Endothelial cell of umbilical vein (primary cell): ENCODE measurements at regions not wholly inside any gene's neighbourhood (a gene's known extent, or its start where the extent isn't known, plus 50 kb on each side); places are given as distances from the start of the nearest gene placed in this dataset.

Experiments
- BruUV-seq: library from RNA; stranded (reverse); fragments of 400-500 nt; replicated peaks from 2 replicates; lab custom pipeline; 2021; lab: Mats Ljungman, UMichigan
- CTCF ChIA-PET: fragments of 300-600, 350-600 bp; sonication (Branson Sonifier 250); formaldehyde crosslinking; loops from one replicate; lab custom pipeline; 2021; ENCODE audit warnings: antibody characterized with exemption, inconsistent platforms; lab: Charles Lee
- POLR2A ChIA-PET: fragments of 300-600, 350-600 bp; sonication (Branson Sonifier 250); formaldehyde crosslinking; loops from one replicate; lab custom pipeline; 2021; ENCODE audit warnings: antibody characterized with exemption, inconsistent platforms; lab: Charles Lee
- DNase-seq: peaks from one replicate; pipeline ENCODE4 v3.0.0-alpha.2; 2011; ENCODE audit warnings: low read depth, low spot score
- FAIRE-seq: peaks from 2 replicates; lab custom pipeline; 2011; peaks lifted over from hg19 to GRCh38; lab: Jason Lieb, UNC
- H2AFZ ChIP-seq: 2 replicates; pipeline ENCODE4 v1.6.0; 2012; ENCODE audit warnings: low read depth, low read length, control low read depth, inconsistent platforms
- H3K27ac ChIP-seq: 2 replicates; pipeline ENCODE4 v1.5.1; 2011; ENCODE audit warnings: low read depth, mild to moderate bottlenecking, control low read depth, low read length, moderate library complexity; ENCODE audit not compliant: insufficient read depth
- H3K27me3 ChIP-seq, 2 experiments: 2 replicates each; pipeline versions ENCODE4 v1.6.0 to v1.6.1; 2011; ENCODE audit warnings: low read length in 2 of 2, mixed read lengths in 1 of 2; ENCODE audit not compliant: control insufficient read depth in 2 of 2, insufficient read depth in 2 of 2
- H3K36me3 ChIP-seq, 2 experiments: 2 replicates in 1 of 2; 3 replicates in 1 of 2; pipeline ENCODE4 v1.5.1; 2011; ENCODE audit warnings: low read length in 2 of 2, mild to moderate bottlenecking in 1 of 2, moderate library complexity in 1 of 2; ENCODE audit not compliant: control insufficient read depth in 2 of 2, insufficient read depth in 2 of 2; ENCODE audit errors: extremely low read depth in 1 of 2
- H3K4me1 ChIP-seq: 3 replicates; pipeline ENCODE4 v1.5.1; 2011; ENCODE audit warnings: mild to moderate bottlenecking, low read length; ENCODE audit not compliant: control insufficient read depth, insufficient read depth; ENCODE audit errors: extremely low read depth
- H3K4me2 ChIP-seq: 2 replicates; pipeline ENCODE4 v1.6.1; 2011; ENCODE audit warnings: low read length, control low read depth, mixed read lengths; ENCODE audit not compliant: insufficient read depth
- H3K4me3 ChIP-seq, 3 experiments: fragments of 200-600 bp in 1 of 3; sonication (generic), shearing (Covaris generic) in 1 of 3; replicated peaks in 1 of 3; 2 replicates each; pipeline ENCODE4 v1.5.1; 2011 to 2016; ENCODE audit warnings: control low read depth in 3 of 3, low read length in 3 of 3, mild to moderate bottlenecking in 2 of 3, inconsistent platforms in 1 of 3, low read depth in 1 of 3, moderate library complexity in 1 of 3; ENCODE audit not compliant: insufficient read depth in 1 of 3
- H3K79me2 ChIP-seq: 2 replicates; pipeline ENCODE4 v1.6.0; 2012; ENCODE audit warnings: low read length, inconsistent platforms; ENCODE audit not compliant: control insufficient read depth, insufficient read depth
- H3K9ac ChIP-seq: replicated peaks from 2 replicates; pipeline ENCODE3; 2011; ENCODE audit warnings: low read length, control low read depth; ENCODE audit not compliant: insufficient read depth; ENCODE audit errors: extremely low read depth
- H3K9me1 ChIP-seq: replicated peaks from 3 replicates; pipeline ENCODE4 v1.6.0; 2011; ENCODE audit warnings: mild to moderate bottlenecking, low read length; ENCODE audit not compliant: control insufficient read depth, insufficient read depth; ENCODE audit errors: extremely low read depth
- H3K9me3 ChIP-seq: replicated peaks from 2 replicates; pipeline ENCODE4 v1.5.1; 2012; ENCODE audit warnings: low read length, inconsistent platforms; ENCODE audit not compliant: control insufficient read depth, insufficient read depth
- H4K20me1 ChIP-seq: replicated peaks from 2 replicates; pipeline ENCODE3; 2011; ENCODE audit warnings: mild to moderate bottlenecking, low read length; ENCODE audit not compliant: control insufficient read depth, insufficient read depth; ENCODE audit errors: extremely low read depth
- EZH2 ChIP-seq: IDR thresholded peaks from 2 replicates; pipeline ENCODE4 v1.6.1; 2012; ENCODE audit warnings: borderline replicate concordance, low read depth, mild to moderate bottlenecking, moderate library complexity, low read length, inconsistent platforms; ENCODE audit not compliant: severe bottlenecking
- FOS ChIP-seq: IDR thresholded peaks from 2 replicates; pipeline ENCODE4 v1.6.1; 2011; ENCODE audit warnings: mild to moderate bottlenecking, low read length, moderate library complexity, borderline replicate concordance; ENCODE audit not compliant: insufficient read depth
- GATA2 ChIP-seq: IDR thresholded peaks from 2 replicates; pipeline ENCODE4 v1.7.0; 2011; ENCODE audit warnings: low read depth, mild to moderate bottlenecking, moderate library complexity, mixed read lengths, low read length; ENCODE audit not compliant: insufficient read length, insufficient read depth
- JUN ChIP-seq: IDR thresholded peaks from 2 replicates; pipeline ENCODE4 v1.6.1; 2011; ENCODE audit warnings: borderline replicate concordance, low read depth; ENCODE audit not compliant: insufficient read length, insufficient read depth
- MAX ChIP-seq: IDR thresholded peaks from 2 replicates; pipeline ENCODE4 v1.6.1; 2011; ENCODE audit not compliant: insufficient read depth, insufficient read length
- MYC ChIP-seq: IDR thresholded peaks from one replicate; pipeline ENCODE4 v1.6.1; 2011; ENCODE audit warnings: mild to moderate bottlenecking, low read depth, low read length
- POLR2A ChIP-seq: IDR thresholded peaks from 2 replicates; pipeline ENCODE4 v1.6.1; 2012; ENCODE audit warnings: low read depth, mild to moderate bottlenecking, control low read depth, low read length
- POLR2AphosphoS5 ChIP-seq: IDR thresholded peaks from 2 replicates; pipeline ENCODE4 v1.6.1; 2012; ENCODE audit warnings: low read depth, mild to moderate bottlenecking, control low read depth, low read length, moderate library complexity; ENCODE audit not compliant: insufficient read depth
- dilution Hi-C: fragments of 300-500 bp; cut with MboI; formaldehyde crosslinking; loops from one replicate; pipeline ENCODE4 v1.15.0; 2019; ENCODE audit warnings: low sequenced_read_pairs; ENCODE audit not compliant: extremely low pct_ligation_motif_present
- intact Hi-C: fragments of 100-400 bp; cut with micrococcal nuclease; formaldehyde crosslinking; loops from one replicate; pipeline ENCODE4 v1.10.0; 2022
- TF ChIP-seq, protein P1 (sequence below), 2 donors: IDR thresholded peaks; 1 replicate in 1 of 2; 2 replicates in 1 of 2; pipeline ENCODE4 v1.5.1; 2011; ENCODE audit warnings: low read length in 2 of 2, mild to moderate bottlenecking in 2 of 2, moderate library complexity in 2 of 2, control low read depth in 1 of 2, inconsistent platforms in 1 of 2, low read depth in 1 of 2; ENCODE audit not compliant: insufficient read depth in 1 of 2; ENCODE audit errors: extremely low read depth in 1 of 2

DNA sequence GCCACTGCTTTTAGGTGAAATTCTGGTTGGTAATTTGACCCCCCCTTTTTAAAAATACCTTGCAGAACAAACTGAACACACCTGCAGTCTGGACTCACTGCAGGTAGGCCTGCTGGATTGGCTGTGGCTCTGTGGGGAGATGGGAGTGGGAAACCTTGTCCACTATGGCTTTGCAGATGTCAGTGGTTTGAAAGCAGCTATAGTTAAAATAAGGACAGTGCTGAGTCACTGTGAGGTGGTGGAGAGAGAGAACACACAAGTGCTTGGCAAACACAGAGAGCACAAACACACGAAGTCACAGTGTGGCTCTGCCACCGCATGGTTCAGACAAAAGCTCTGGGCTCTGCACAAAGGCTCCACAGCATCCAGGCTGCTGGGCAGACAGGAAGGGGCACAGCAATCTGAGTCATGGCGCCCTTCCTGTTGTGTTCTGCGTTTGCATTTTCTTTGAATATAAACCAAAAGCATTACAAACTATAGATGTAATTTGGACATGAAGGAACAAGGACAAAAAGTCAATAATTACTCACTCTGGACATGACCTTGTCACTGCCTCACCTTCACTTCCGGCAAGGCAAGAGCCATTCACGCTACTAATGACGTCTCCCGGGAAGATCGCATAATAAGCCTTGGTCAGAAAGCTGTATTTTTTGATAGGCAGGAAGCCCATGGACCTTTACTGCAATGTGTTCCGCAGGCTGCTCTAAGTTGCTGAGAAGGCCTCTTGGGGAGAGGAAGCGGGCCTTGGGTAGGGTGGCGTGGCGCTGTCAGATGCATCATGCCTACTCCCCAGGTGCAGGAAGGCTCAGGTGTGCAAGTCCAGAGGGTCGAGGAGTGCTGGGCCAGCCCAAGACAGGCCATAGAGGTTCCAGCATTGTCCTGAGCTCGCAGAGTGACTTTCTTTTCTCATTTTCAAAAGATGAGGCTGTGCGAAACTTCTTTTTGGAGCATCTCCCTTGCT lies 60.1 kb upstream of the MED9 start:
- dilution Hi-C loops = no loop called here
- peak overlapping the region; percentile 75 for H3K9ac ChIP-seq
- peak overlapping the region; percentile 16 for H2AFZ ChIP-seq
- H3K27me3 ChIP-seq = no peaks in the 10 kb centered on the region
- peak overlapping the region; percentile 11 for H3K4me2 ChIP-seq
- H4K20me1 ChIP-seq = no peaks in the 10 kb centered on the region
- H3K36me3 ChIP-seq = no peaks in the 10 kb centered on the region
- no peaks in the 10 kb centered on the region for H3K9me3 ChIP-seq
- peak overlapping the region; percentile 94 for H3K27ac ChIP-seq
- POLR2A ChIA-PET = interaction anchor here (1.2 to 2.1 kb wide), 2 partner anchors 80 to 174 kb away, joined by 3 to 7 read pairs; partner anchors contain the start of gene RASD1
- intact Hi-C loops = loop anchor here (1.0 to 10.0 kb wide), 4 partner anchors 13 to 982 kb away; no protein-coding TSS in a partner anchor
- BruUV-seq = TSS peak; percentile 74
- H3K4me1 ChIP-seq = peaks cover 48% of the 10 kb centered on the region
- no peaks in the 10 kb centered on the region for H3K79me2 ChIP-seq
- H3K9me1 ChIP-seq = no peaks in the 10 kb centered on the region
- H3K4me3 ChIP-seq = no peak overlapping the region
- TF ChIP-seq MAX (peak; percentile 89), MYC (peak; percentile 91), GATA2 (peak; percentile 45), FOS (peak; percentile 99), POLR2AphosphoS5 (peak; percentile 96), JUN (peak; percentile 96), EZH2 (no peak), POLR2A (peak; percentile 75)
- TF ChIP-seq, protein P1, sequence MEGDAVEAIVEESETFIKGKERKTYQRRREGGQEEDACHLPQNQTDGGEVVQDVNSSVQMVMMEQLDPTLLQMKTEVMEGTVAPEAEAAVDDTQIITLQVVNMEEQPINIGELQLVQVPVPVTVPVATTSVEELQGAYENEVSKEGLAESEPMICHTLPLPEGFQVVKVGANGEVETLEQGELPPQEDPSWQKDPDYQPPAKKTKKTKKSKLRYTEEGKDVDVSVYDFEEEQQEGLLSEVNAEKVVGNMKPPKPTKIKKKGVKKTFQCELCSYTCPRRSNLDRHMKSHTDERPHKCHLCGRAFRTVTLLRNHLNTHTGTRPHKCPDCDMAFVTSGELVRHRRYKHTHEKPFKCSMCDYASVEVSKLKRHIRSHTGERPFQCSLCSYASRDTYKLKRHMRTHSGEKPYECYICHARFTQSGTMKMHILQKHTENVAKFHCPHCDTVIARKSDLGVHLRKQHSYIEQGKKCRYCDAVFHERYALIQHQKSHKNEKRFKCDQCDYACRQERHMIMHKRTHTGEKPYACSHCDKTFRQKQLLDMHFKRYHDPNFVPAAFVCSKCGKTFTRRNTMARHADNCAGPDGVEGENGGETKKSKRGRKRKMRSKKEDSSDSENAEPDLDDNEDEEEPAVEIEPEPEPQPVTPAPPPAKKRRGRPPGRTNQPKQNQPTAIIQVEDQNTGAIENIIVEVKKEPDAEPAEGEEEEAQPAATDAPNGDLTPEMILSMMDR (IDR thresholded peaks at IDR 0.05; ENCODE audit: extremely low read depth in 1 of 2, insufficient read depth in 1 of 2, low read depth in 1 of 2, low read length in 2 of 2) = no peak
- peak; percentile 94 for DNase-seq
- FAIRE-seq = peak; percentile 99
- CTCF ChIA-PET = interaction anchor here (1.0 to 3.2 kb wide), 9 partner anchors 11 to 197 kb away, joined by 3 to 13 read pairs (median 5); partner anchors contain the start of gene RASD1
